Natural killer cell (primary cell): ENCODE measurements at regions not wholly inside any gene's neighbourhood (a gene's known extent, or its start where the extent isn't known, plus 50 kb on each side); places are given as distances from the start of the nearest gene placed in this dataset.

Source experiments
- ATAC-seq, 3 donors: fragments of 150-1000 bp in 2 of 3; fragments of 200-7000 bp in 1 of 3; cut with Tn5 transposase; 1 replicate in 1 of 3; 2 replicates in 2 of 3; pipeline ENCODE4 v1.10.0; 2021; ENCODE audit warnings: mild to moderate bottlenecking in 2 of 3, moderate library complexity in 2 of 3
- DNase-seq, 2 donors: peaks; one replicate each; pipeline versions ENCODE4 v3.0.0 to v3.0.0-alpha.2; 2013 to 2021; ENCODE audit warnings: mixed read lengths in 1 of 2
- H3K27ac ChIP-seq: one replicate; pipeline ENCODE4 v1.5.1; 2013; ENCODE audit warnings: mild to moderate bottlenecking, low read length
- H3K27me3 ChIP-seq: one replicate; pipeline ENCODE4 v1.6.1; 2013; ENCODE audit warnings: low read length; ENCODE audit not compliant: control insufficient read depth, insufficient read depth
- H3K36me3 ChIP-seq: one replicate; pipeline ENCODE4 v1.6.1; 2013; ENCODE audit warnings: low read length; ENCODE audit not compliant: control insufficient read depth, insufficient read depth
- H3K4me1 ChIP-seq: one replicate; pipeline ENCODE4 v1.6.1; 2013; ENCODE audit warnings: low read length; ENCODE audit not compliant: control insufficient read depth, insufficient read depth
- H3K4me3 ChIP-seq: one replicate; pipeline ENCODE4 v1.5.1; 2013; ENCODE audit warnings: low read length
- H3K9me3 ChIP-seq: one replicate; pipeline ENCODE4 v1.6.1; 2013; ENCODE audit warnings: low read length; ENCODE audit not compliant: control insufficient read depth, insufficient read depth
- H3K27ac Mint-ChIP-seq, 2 donors: one replicate each; pipeline ENCODE4 v1.8.0; 2022; ENCODE audit warnings: mild to moderate bottlenecking in 2 of 2, mixed read lengths in 2 of 2, moderate library complexity in 1 of 2
- H3K27me3 Mint-ChIP-seq, 2 donors: one replicate each; pipeline ENCODE4 v1.8.0; 2022; ENCODE audit warnings: low read depth in 2 of 2, mixed read lengths in 2 of 2
- H3K36me3 Mint-ChIP-seq: one replicate; pipeline ENCODE4 v1.8.0; 2022; ENCODE audit warnings: mixed read lengths
- H3K4me1 Mint-ChIP-seq, 2 donors: one replicate each; pipeline ENCODE4 v1.8.0; 2022; ENCODE audit warnings: mixed read lengths in 2 of 2
- H3K4me3 Mint-ChIP-seq: one replicate; pipeline ENCODE4 v1.8.0; 2022; ENCODE audit warnings: mild to moderate bottlenecking, moderate library complexity, mixed read lengths
- H3K9me3 Mint-ChIP-seq, 2 donors: one replicate each; pipeline ENCODE4 v1.8.0; 2022; ENCODE audit warnings: mixed read lengths in 2 of 2
- WGBS: methylation state at CpG from one replicate; pipeline ENCODE4 v1.1.7; 2013; ENCODE audit warnings: missing lambda C conversion rate; ENCODE audit not compliant: insufficient coverage; 5-methylcytosine and 5-hydroxymethylcytosine counted together
- intact Hi-C: fragments of 100-400 bp; cut with micrococcal nuclease; formaldehyde crosslinking; loops from one replicate; pipeline ENCODE4 v1.14.2; 2022
- TF ChIP-seq, protein P1 (sequence below): fragments of 200-600 bp; IDR thresholded peaks from one replicate; pipeline ENCODE4 v1.8.0; 2022; ENCODE audit warnings: antibody characterized with exemption

DNA sequence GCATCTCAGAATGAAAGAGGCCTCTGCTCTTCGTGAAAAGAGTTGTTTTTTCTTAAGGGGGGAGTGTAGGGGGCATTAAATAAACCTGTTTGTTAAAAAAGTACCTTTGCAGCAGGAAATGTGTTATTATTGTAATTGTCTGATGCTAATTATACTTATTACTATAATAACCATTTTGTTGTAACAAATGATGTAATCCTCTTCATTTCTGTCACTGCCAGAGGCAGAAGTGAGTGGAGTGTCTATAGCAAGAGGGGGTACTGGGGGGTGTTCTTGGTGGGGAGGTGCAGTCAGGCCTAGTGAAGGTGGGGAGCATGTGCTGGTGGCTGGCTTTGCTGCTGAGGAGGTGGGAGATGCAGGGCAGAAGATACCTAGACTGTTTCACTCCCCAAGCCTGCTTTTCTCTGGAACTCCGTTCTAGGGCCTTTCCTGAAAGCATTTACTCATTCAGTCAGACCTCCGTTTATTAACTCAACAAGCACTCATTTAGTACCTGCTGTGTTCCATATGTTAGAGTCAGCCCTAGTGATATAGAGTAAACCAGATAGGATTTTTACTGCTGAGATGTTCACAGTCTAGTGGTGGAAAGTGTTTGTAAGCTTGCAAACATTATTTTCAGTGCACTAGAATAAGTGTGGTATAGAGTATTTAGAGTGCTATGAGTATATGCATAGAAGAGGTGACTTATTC, 77.5 kb upstream of the CISTR start:
- Histone ChIP-seq H3K27me3 (peaks cover 9% of the 10 kb centered on the region), H3K36me3 (no peaks in the 10 kb centered on the region), H3K4me3 (no peak overlapping the region), H3K4me1 (no peaks in the 10 kb centered on the region), H3K27ac (no peak overlapping the region), H3K9me3 (no peaks in the 10 kb centered on the region)
- DNase-seq, result no peak
- TF ChIP-seq, protein P1, sequence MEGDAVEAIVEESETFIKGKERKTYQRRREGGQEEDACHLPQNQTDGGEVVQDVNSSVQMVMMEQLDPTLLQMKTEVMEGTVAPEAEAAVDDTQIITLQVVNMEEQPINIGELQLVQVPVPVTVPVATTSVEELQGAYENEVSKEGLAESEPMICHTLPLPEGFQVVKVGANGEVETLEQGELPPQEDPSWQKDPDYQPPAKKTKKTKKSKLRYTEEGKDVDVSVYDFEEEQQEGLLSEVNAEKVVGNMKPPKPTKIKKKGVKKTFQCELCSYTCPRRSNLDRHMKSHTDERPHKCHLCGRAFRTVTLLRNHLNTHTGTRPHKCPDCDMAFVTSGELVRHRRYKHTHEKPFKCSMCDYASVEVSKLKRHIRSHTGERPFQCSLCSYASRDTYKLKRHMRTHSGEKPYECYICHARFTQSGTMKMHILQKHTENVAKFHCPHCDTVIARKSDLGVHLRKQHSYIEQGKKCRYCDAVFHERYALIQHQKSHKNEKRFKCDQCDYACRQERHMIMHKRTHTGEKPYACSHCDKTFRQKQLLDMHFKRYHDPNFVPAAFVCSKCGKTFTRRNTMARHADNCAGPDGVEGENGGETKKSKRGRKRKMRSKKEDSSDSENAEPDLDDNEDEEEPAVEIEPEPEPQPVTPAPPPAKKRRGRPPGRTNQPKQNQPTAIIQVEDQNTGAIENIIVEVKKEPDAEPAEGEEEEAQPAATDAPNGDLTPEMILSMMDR, result no peak
- intact Hi-C loops, result no loop called here
- Mint-ChIP-seq H3K9me3 (no peaks in the 10 kb centered on the region), H3K36me3 (no peaks in the 10 kb centered on the region), H3K27me3 (peaks cover 28 to 59% of the 10 kb centered on the region in 2 donors), H3K4me3 (no peak overlapping the region), H3K4me1 (no peaks in the 10 kb centered on the region), H3K27ac (no peak overlapping the region)
- no peak for ATAC-seq
- WGBS, result 63% methylated on average over 2 of the region's 3 CpGs

- Mint-ChIP-seq H3K36me3 (no peaks in the 10 kb centered on the region), H3K4me3 (no peak overlapping the region), H3K9me3 (no peaks in the 10 kb centered on the region), H3K27me3 (peaks cover 32 to 65% of the 10 kb centered on the region in 2 donors), H3K4me1 (no peaks in the 10 kb centered on the region), H3K27ac (no peak overlapping the region)
- no peak overlapping the region for H3K4me3 ChIP-seq
- no peak for ATAC-seq
- 81% methylated on average over 5 of the region's 5 CpGs for WGBS
- no peak for DNase-seq
- no peak overlapping the region for H3K27ac ChIP-seq
- H3K9me3 ChIP-seq, result no peaks in the 10 kb centered on the region
- H3K4me1 ChIP-seq, result no peaks in the 10 kb centered on the region
- TF ChIP-seq, protein P1, result no peak
- intact Hi-C loops, result no loop called here
- no peaks in the 10 kb centered on the region for H3K36me3 ChIP-seq
- H3K27me3 ChIP-seq, result peaks cover 7% of the 10 kb centered on the region
These were observed 78.9 kb upstream of the CISTR start for GRCh38 chr12:53830631-53831030.

- H3K27me3 ChIP-seq, result peaks cover 4% of the 10 kb centered on the region
- H3K36me3 Mint-ChIP-seq, result no peaks in the 10 kb centered on the region
- H3K9me3 Mint-ChIP-seq, result no peaks in the 10 kb centered on the region
- 54% methylated on average over 5 of the region's 5 CpGs for WGBS
- no peak overlapping the region for H3K27ac Mint-ChIP-seq
- intact Hi-C loops, result no loop called here
- DNase-seq, result no peak
- H3K4me1 Mint-ChIP-seq, result no peaks in the 10 kb centered on the region
- peaks cover 37 to 71% of the 10 kb centered on the region in 2 donors for H3K27me3 Mint-ChIP-seq
- ATAC-seq, result no peak
- H3K4me1 ChIP-seq, result no peaks in the 10 kb centered on the region
- no peaks in the 10 kb centered on the region for H3K9me3 ChIP-seq
- H3K27ac ChIP-seq, result no peak overlapping the region
- no peaks in the 10 kb centered on the region for H3K36me3 ChIP-seq
- H3K4me3 Mint-ChIP-seq, result no peak overlapping the region
- TF ChIP-seq, protein P1, result no peak
- H3K4me3 ChIP-seq, result no peak overlapping the region
These were observed 84.4 kb upstream of the CISTR start for GRCh38 chr12:53836119-53836655.

DNA sequence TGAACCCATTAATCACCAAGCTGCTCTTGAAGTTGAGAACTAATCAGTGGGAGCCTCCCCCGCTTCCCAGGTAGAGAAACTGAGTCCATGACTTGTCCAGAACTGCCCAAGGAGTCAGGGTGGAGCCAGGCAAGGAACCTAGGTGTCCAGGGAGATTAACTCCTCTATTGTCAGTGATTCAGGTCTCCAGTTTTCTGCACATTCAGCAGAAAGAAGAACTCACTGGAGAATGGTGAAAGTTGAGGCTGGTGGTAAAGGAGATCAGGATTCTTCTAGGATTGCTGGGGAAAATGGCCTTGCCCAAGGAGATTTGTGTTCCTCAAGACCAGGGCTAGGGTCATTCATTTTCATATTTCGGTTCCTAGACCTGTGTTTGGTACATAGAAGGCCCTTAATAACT, 87.2 kb upstream of the CISTR start:
- TF ChIP-seq, protein P1, result no peak
- H3K9me3 Mint-ChIP-seq, result no peaks in the 10 kb centered on the region
- no peak for DNase-seq
- no peak overlapping the region for H3K4me3 Mint-ChIP-seq
- no peaks in the 10 kb centered on the region for H3K36me3 Mint-ChIP-seq
- H3K27ac Mint-ChIP-seq, result no peak overlapping the region
- 70% methylated on average over 2 of the region's 2 CpGs for WGBS
- ATAC-seq, result no peak
- Histone ChIP-seq H3K4me1 (no peaks in the 10 kb centered on the region), H3K4me3 (no peak overlapping the region), H3K27ac (no peak overlapping the region), H3K36me3 (no peaks in the 10 kb centered on the region), H3K27me3 (peaks cover 4% of the 10 kb centered on the region), H3K9me3 (no peaks in the 10 kb centered on the region)
- peaks cover 42 to 65% of the 10 kb centered on the region in 2 donors for H3K27me3 Mint-ChIP-seq
- intact Hi-C loops, result no loop called here
- H3K4me1 Mint-ChIP-seq, result no peaks in the 10 kb centered on the region
